ENCODE measurements at regions not wholly inside any gene's neighbourhood (a gene's known extent, or its start where the extent isn't known, plus 50 kb on each side); places are given as distances from the start of the nearest gene placed in this dataset.
"Not testable (repeated sequence)": the region's sequence is repeated elsewhere in the genome, so short reads cannot be mapped to it uniquely, and the experiment has no call there.

GRCh38 chr7:4319280-4319679, 362.8 kb upstream of the FOXK1 start:
- intact Hi-C loops (cut with DNase I), result no loop called here
- ATAC-seq, result no peak
- peak; percentile 44 for DNase-seq (ENCODE audit: missing footprints)

GRCh38 chr7:4325732-4326131, 356.4 kb upstream of the FOXK1 start:
- DNase-seq (ENCODE audit: missing footprints) (no peak), ATAC-seq (no peak)
- intact Hi-C loops (cut with DNase I), result no loop called here

GRCh38 chr7:4331711-4332110, 350.4 kb upstream of the FOXK1 start:
- ATAC-seq, result no peak
- intact Hi-C loops (cut with DNase I), result no loop called here
- DNase-seq (ENCODE audit: missing footprints), result no peak

- ATAC-seq (no peak), DNase-seq (ENCODE audit: missing footprints) (no peak)
- intact Hi-C loops (cut with DNase I), result no loop called here
Measured at GRCh38 chr7:4338556-4338955, 343.5 kb upstream of the FOXK1 start.

GRCh38 chr7:4343272-4344247, 338.5 kb upstream of the FOXK1 start:
- DNase-seq (ENCODE audit: missing footprints), result no peak
- ATAC-seq, result no peak
- intact Hi-C loops (cut with DNase I), result no loop called here

- intact Hi-C loops (cut with DNase I), result no loop called here
- DNase-seq (ENCODE audit: missing footprints) (no peak), ATAC-seq (no peak)
Measured at GRCh38 chr7:4345004-4345403, 337.1 kb upstream of the FOXK1 start.

GRCh38 chr7:4352069-4352468, 330.0 kb upstream of the FOXK1 start:
- intact Hi-C loops (cut with DNase I), result no loop called here
- no peak for ATAC-seq
- no peak for DNase-seq (ENCODE audit: missing footprints)

- no peak for DNase-seq (ENCODE audit: missing footprints)
- intact Hi-C loops (cut with DNase I), result no loop called here
- ATAC-seq, result no peak
Measured at GRCh38 chr7:4361774-4362173, 320.3 kb upstream of the FOXK1 start.

GRCh38 chr7:4383584-4383983, 298.5 kb upstream of the FOXK1 start:
- intact Hi-C loops (cut with DNase I), result no loop called here
- no peak for DNase-seq (ENCODE audit: missing footprints)

GRCh38 chr7:4386190-4386589, 295.9 kb upstream of the FOXK1 start:
- ATAC-seq (no peak), DNase-seq (ENCODE audit: missing footprints) (no peak)
- intact Hi-C loops (cut with DNase I), result no loop called here

More at GRCh38 chr7:4383584-4383983, 298.5 kb upstream of the FOXK1 start:
- ATAC-seq, result no peak

GRCh38 chr7:4391103-4391502, 291.0 kb upstream of the FOXK1 start:
- intact Hi-C loops (cut with DNase I); DNase-seq (ENCODE audit: missing footprints); ATAC-seq: not testable (repeated sequence)

- intact Hi-C loops (cut with DNase I), result no loop called here
- ATAC-seq, result no peak
- DNase-seq (ENCODE audit: missing footprints), result no peak
Measured at GRCh38 chr7:4394736-4395135, 287.4 kb upstream of the FOXK1 start.

GRCh38 chr7:4399121-4399520, 283.0 kb upstream of the FOXK1 start:
- DNase-seq (ENCODE audit: missing footprints) (no peak), ATAC-seq (no peak)
- intact Hi-C loops (cut with DNase I), result no loop called here

GRCh38 chr7:4399596-4399995, 282.5 kb upstream of the FOXK1 start:
- ATAC-seq, result no peak
- no peak for DNase-seq (ENCODE audit: missing footprints)
- intact Hi-C loops (cut with DNase I), result no loop called here

GRCh38 chr7:4406288-4407058, 275.6 kb upstream of the FOXK1 start:
- no peak for ATAC-seq
- no peak for DNase-seq (ENCODE audit: missing footprints)
- intact Hi-C loops (cut with DNase I), result no loop called here

GRCh38 chr7:4409946-4410345, 272.1 kb upstream of the FOXK1 start:
- intact Hi-C loops (cut with DNase I), result no loop called here
- DNase-seq (ENCODE audit: missing footprints), result no peak
- ATAC-seq, result no peak

- ATAC-seq (no peak), DNase-seq (ENCODE audit: missing footprints) (no peak)
- intact Hi-C loops (cut with DNase I), result no loop called here
Measured at GRCh38 chr7:4416396-4417056, 265.6 kb upstream of the FOXK1 start.

GRCh38 chr7:4428526-4428925, 253.6 kb upstream of the FOXK1 start:
- no peak for ATAC-seq
- intact Hi-C loops (cut with DNase I), result no loop called here

GRCh38 chr7:4430227-4430626, 251.9 kb upstream of the FOXK1 start:
- no peak for ATAC-seq
- DNase-seq (ENCODE audit: missing footprints), result no peak
- intact Hi-C loops (cut with DNase I), result no loop called here

More at GRCh38 chr7:4428526-4428925, 253.6 kb upstream of the FOXK1 start:
- no peak for DNase-seq (ENCODE audit: missing footprints)
